ENCODE measurements at regions not wholly inside any gene's neighbourhood (a gene's known extent, or its start where the extent isn't known, plus 50 kb on each side); places are given as distances from the start of the nearest gene placed in this dataset.

- H3K27me3 Mint-ChIP-seq (ENCODE audit: insufficient read depth, low read depth, poor library complexity), result peaks cover 18% of the 10 kb centered on the region
- no peaks in the 10 kb centered on the region; the same call in 2 of the 3 replicates for H3K9me3 Mint-ChIP-seq
- Histone ChIP-seq H3K27ac (ENCODE audit: low read depth) (no peak overlapping the region), H3K27me3 (ENCODE audit: insufficient read depth) (no peaks in the 10 kb centered on the region), H3K4me3 (no peak overlapping the region), H3K4me2 (no peak overlapping the region), H4K20me1 (replicated peaks; ENCODE audit: insufficient read depth) (no peaks in the 10 kb centered on the region), H3K9me2 (ENCODE audit: insufficient read depth) (no peaks in the 10 kb centered on the region), H3K36me3 (ENCODE audit: insufficient read depth) (no peaks in the 10 kb centered on the region), H2AFZ (no peak overlapping the region), H3K4me1 (ENCODE audit: insufficient read depth) (no peaks in the 10 kb centered on the region), H3K79me2 (replicated peaks; ENCODE audit: insufficient read depth) (no peaks in the 10 kb centered on the region), H3F3A (replicated peaks; ENCODE audit: low read depth) (no peaks in the 10 kb centered on the region)
- H3K27ac Mint-ChIP-seq, result no peak overlapping the region
- peaks cover 3% of the 10 kb centered on the region; the same call in 1 of the 3 replicates for H3K4me1 Mint-ChIP-seq
- DNase-seq (ENCODE audit: low spot score) (no peak), ATAC-seq (no peak)
- peaks cover 1% of the 10 kb centered on the region; the same call in 1 of the 3 replicates for H3K36me3 Mint-ChIP-seq (ENCODE audit: low read depth)
- no peak overlapping the region for H3K4me3 Mint-ChIP-seq
- TF ChIP-seq ETS1 (IDR thresholded peaks at IDR 0.05) (no peak), POLR2AphosphoS5 (IDR thresholded peaks at IDR 0.05; ENCODE audit: low read depth) (no peak), CTCF (conservative IDR thresholded peaks at IDR 0.05; ENCODE audit: low read depth in 2 of 2) (no peak), ZNF462 (CRISPR knock-in tag; IDR thresholded peaks at IDR 0.05) (no peak), JUNB (IDR thresholded peaks at IDR 0.05; ENCODE audit: unreplicated experiment) (no peak), EZH2phosphoT487 (IDR thresholded peaks at IDR 0.05; ENCODE audit: unreplicated experiment) (no peak), REST (IDR thresholded peaks at IDR 0.05; ENCODE audit: unreplicated experiment) (no peak), EZH2 (IDR thresholded peaks at IDR 0.05; ENCODE audit: low read depth, unreplicated experiment) (no peak), STAT1 (IDR thresholded peaks at IDR 0.05; ENCODE audit: unreplicated experiment) (no peak), NANOG (IDR thresholded peaks at IDR 0.05; ENCODE audit: borderline replicate concordance) (no peak)
These were observed 92.7 kb upstream of the RET start for GRCh38 chr10:42984035-42984610.
